Keratinocyte (primary cell): ENCODE measurements at regions not wholly inside any gene's neighbourhood (a gene's known extent, or its start where the extent isn't known, plus 50 kb on each side); places are given as distances from the start of the nearest gene placed in this dataset.

Source experiments
- EZH2 ChIP-seq: IDR thresholded peaks from one replicate; pipeline ENCODE4 v1.6.1; 2012; ENCODE audit warnings: inconsistent platforms, mild to moderate bottlenecking, low read length, moderate library complexity
- TF ChIP-seq, protein P1 (sequence below), 3 experiments: IDR thresholded peaks in 1 of 3; conservative IDR thresholded peaks in 1 of 3; optimal IDR thresholded peaks in 1 of 3; 2 replicates in 2 of 3; 3 replicates in 1 of 3; pipeline versions ENCODE3 to v1.5.1; 2011; ENCODE audit warnings: low read length in 3 of 3, mild to moderate bottlenecking in 3 of 3, moderate library complexity in 2 of 3, control low read depth in 1 of 3, inconsistent platforms in 1 of 3; ENCODE audit not compliant: insufficient read depth in 2 of 3; ENCODE audit errors: extremely low read depth in 1 of 3

DNA sequence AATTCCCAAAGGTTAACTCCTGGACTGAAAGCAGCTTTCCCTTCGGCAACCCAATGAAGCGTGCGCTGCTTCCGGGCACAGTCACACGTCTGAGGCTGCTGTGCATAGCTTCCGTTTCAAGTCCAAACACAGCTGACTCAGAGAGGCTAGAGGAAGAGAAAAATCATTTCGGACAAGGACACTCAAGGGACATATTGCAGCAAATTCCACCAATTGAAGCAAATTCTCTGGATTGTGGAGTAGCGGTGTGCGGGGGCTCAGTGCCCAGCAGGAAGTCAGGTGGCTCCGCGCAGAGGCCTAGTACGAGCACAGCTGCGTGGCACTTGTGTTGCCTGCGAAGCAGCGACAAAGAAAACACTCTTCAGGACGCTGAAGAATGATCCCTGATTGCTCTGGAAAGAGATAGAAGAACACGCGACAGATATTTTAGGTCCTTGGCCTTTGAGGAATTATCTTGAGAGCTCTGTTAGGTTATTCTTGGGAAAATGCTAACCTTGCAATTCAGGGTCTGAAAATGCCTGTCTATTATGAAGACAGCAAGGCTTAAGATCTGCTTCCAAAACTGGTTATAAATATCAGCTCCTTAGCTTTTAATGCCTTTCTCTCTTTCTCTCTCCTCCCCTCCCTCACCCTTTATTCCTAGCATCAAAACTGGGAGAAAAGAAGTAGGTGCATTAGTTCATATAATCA is 352.6 kb upstream of the DLGAP1 start:
- no peak for TF ChIP-seq EZH2
- TF ChIP-seq, protein P1, sequence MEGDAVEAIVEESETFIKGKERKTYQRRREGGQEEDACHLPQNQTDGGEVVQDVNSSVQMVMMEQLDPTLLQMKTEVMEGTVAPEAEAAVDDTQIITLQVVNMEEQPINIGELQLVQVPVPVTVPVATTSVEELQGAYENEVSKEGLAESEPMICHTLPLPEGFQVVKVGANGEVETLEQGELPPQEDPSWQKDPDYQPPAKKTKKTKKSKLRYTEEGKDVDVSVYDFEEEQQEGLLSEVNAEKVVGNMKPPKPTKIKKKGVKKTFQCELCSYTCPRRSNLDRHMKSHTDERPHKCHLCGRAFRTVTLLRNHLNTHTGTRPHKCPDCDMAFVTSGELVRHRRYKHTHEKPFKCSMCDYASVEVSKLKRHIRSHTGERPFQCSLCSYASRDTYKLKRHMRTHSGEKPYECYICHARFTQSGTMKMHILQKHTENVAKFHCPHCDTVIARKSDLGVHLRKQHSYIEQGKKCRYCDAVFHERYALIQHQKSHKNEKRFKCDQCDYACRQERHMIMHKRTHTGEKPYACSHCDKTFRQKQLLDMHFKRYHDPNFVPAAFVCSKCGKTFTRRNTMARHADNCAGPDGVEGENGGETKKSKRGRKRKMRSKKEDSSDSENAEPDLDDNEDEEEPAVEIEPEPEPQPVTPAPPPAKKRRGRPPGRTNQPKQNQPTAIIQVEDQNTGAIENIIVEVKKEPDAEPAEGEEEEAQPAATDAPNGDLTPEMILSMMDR (optimal IDR thresholded peaks at IDR 0.05 in 1 of 3, IDR thresholded peaks at IDR 0.05 in 1 of 3, conservative IDR thresholded peaks at IDR 0.05 in 1 of 3; ENCODE audit: extremely low read depth in 1 of 3, insufficient read depth in 2 of 3, low read length in 3 of 3), result no peak
